ENCODE measurements at regions not wholly inside any gene's neighbourhood (a gene's known extent, or its start where the extent isn't known, plus 50 kb on each side); places are given as distances from the start of the nearest gene placed in this dataset.

GRCh38 chr2:239621611-239622010, 220.8 kb upstream of the HDAC4 start:
- no peak for DNase-seq (ENCODE audit: low spot score)

- no peak for DNase-seq (ENCODE audit: low spot score)
These were observed 218.5 kb upstream of the HDAC4 start for GRCh38 chr2:239619369-239619768.

- no peak for DNase-seq (ENCODE audit: low spot score)
These were observed 215.9 kb upstream of the HDAC4 start for GRCh38 chr2:239616729-239617128.

GRCh38 chr2:239612133-239612532, 211.3 kb upstream of the HDAC4 start:
- DNase-seq (ENCODE audit: low spot score): no peak

- no peak for DNase-seq (ENCODE audit: low spot score)
These were observed 210.5 kb upstream of the HDAC4 start for GRCh38 chr2:239611222-239611795.

- DNase-seq (ENCODE audit: low spot score): no peak
These were observed 209.8 kb upstream of the HDAC4 start for GRCh38 chr2:239610457-239611221.

- DNase-seq (ENCODE audit: low spot score): no peak
These were observed 208.9 kb upstream of the HDAC4 start for GRCh38 chr2:239609607-239610310.

- no peak for DNase-seq (ENCODE audit: low spot score)
These were observed 208.3 kb upstream of the HDAC4 start for GRCh38 chr2:239609162-239609561.

- DNase-seq (ENCODE audit: low spot score): no peak
These were observed 207.9 kb upstream of the HDAC4 start for GRCh38 chr2:239608723-239609122.

GRCh38 chr2:239608260-239608659, 207.4 kb upstream of the HDAC4 start:
- DNase-seq (ENCODE audit: low spot score): no peak

- DNase-seq (ENCODE audit: low spot score): no peak
These were observed 206.8 kb upstream of the HDAC4 start for GRCh38 chr2:239607517-239608191.

- DNase-seq (ENCODE audit: low spot score): no peak
These were observed 206.1 kb upstream of the HDAC4 start for GRCh38 chr2:239606741-239607516.

- DNase-seq (ENCODE audit: low spot score): no peak
These were observed 205.2 kb upstream of the HDAC4 start for GRCh38 chr2:239605976-239606375.

- no peak for DNase-seq (ENCODE audit: low spot score)
These were observed 204.6 kb upstream of the HDAC4 start for GRCh38 chr2:239605409-239605808.

GRCh38 chr2:239604861-239605260, 204.0 kb upstream of the HDAC4 start:
- DNase-seq (ENCODE audit: low spot score): no peak

GRCh38 chr2:239603411-239604356, 202.9 kb upstream of the HDAC4 start:
- DNase-seq (ENCODE audit: low spot score): peak; percentile 4

GRCh38 chr2:239602290-239603282, 201.8 kb upstream of the HDAC4 start:
- peak; percentile 7 for DNase-seq (ENCODE audit: low spot score)

- peak; percentile 2 for DNase-seq (ENCODE audit: low spot score)
These were observed 201.1 kb upstream of the HDAC4 start for GRCh38 chr2:239601880-239602279.

GRCh38 chr2:239601201-239601851, 200.5 kb upstream of the HDAC4 start:
- DNase-seq (ENCODE audit: low spot score): peak; percentile 1
